WTC11 (cell line): ENCODE measurements at regions not wholly inside any gene's neighbourhood (a gene's known extent, or its start where the extent isn't known, plus 50 kb on each side); places are given as distances from the start of the nearest gene placed in this dataset.

Experiments used
- ATAC-seq: fragments of 200-7000 bp; cut with Tn5 transposase; 2 replicates; pipeline ENCODE4 v1.10.0; 2021; ENCODE audit warnings: mild to moderate bottlenecking, moderate library complexity
- CTCF ChIA-PET: fragments of 300-600 bp; sonication (Branson Sonifier 250); formaldehyde crosslinking; loops from one replicate; lab custom pipeline; 2021; ENCODE audit warnings: antibody characterized with exemption; lab: Charles Lee
- POLR2A ChIA-PET: fragments of 350-600 bp; sonication (Branson Sonifier 250); formaldehyde crosslinking; loops from one replicate; lab custom pipeline; 2021; ENCODE audit warnings: antibody characterized with exemption; lab: Charles Lee
- DNase-seq: peaks from one replicate; pipeline ENCODE4 v3.0.0; 2021; ENCODE audit warnings: low spot score
- H3K27ac Mint-ChIP-seq: 2 replicates; pipeline ENCODE4 v1.8.0; 2021; ENCODE audit warnings: mixed read lengths
- H3K27me3 Mint-ChIP-seq: 2 replicates; pipeline ENCODE4 v1.8.0; 2021; ENCODE audit warnings: low read depth, mild to moderate bottlenecking, moderate library complexity, mixed read lengths
- H3K36me3 Mint-ChIP-seq: 2 replicates; pipeline ENCODE4 v1.8.0; 2021; ENCODE audit warnings: mixed read lengths
- H3K4me1 Mint-ChIP-seq: 2 replicates; pipeline ENCODE4 v1.8.0; 2022; ENCODE audit warnings: mixed read lengths
- H3K4me3 Mint-ChIP-seq: 2 replicates; pipeline ENCODE4 v1.8.0; 2021; ENCODE audit warnings: mild to moderate bottlenecking, moderate library complexity, mixed read lengths
- H3K9me3 Mint-ChIP-seq: 2 replicates; pipeline ENCODE4 v1.8.0; 2021; ENCODE audit warnings: mixed read lengths
- ESRRA ChIP-seq: sonication (generic); formaldehyde crosslinking; IDR thresholded peaks from 2 replicates; pipeline ENCODE4 v1.8.1; 2022; ENCODE audit warnings: mild to moderate bottlenecking, missing genetic modification reagents, borderline replicate concordance
- GRHL2 ChIP-seq: fragments of 250-450 bp; sonication (Bioruptor Pico); IDR thresholded peaks from 2 replicates; pipeline ENCODE4 v1.8.0; 2022; ENCODE audit warnings: mild to moderate bottlenecking, moderate library complexity; ENCODE audit not compliant: insufficient replicate concordance, severe bottlenecking
- IRF1 ChIP-seq: sonication (generic); formaldehyde crosslinking; IDR thresholded peaks from 2 replicates; pipeline ENCODE4 v1.8.0; 2023; ENCODE audit warnings: missing genetic modification reagents
- IRF2 ChIP-seq: sonication (generic); formaldehyde crosslinking; IDR thresholded peaks from 2 replicates; pipeline ENCODE4 v1.8.0; 2022; ENCODE audit warnings: low read depth, missing genetic modification reagents, borderline replicate concordance
- JUN ChIP-seq: sonication (generic); formaldehyde crosslinking; IDR thresholded peaks from 2 replicates; pipeline ENCODE4 v1.8.0; 2023; ENCODE audit warnings: mild to moderate bottlenecking, missing genetic modification reagents
- ZNF281 ChIP-seq: sonication (generic); formaldehyde crosslinking; IDR thresholded peaks from 2 replicates; pipeline ENCODE4 v1.8.0; 2023; ENCODE audit warnings: mild to moderate bottlenecking, missing genetic modification reagents
- TF ChIP-seq, protein P1 (sequence below): fragments of 250-450 bp; sonication (Bioruptor Pico); IDR thresholded peaks from 2 replicates; pipeline ENCODE4 v1.9.0; 2021; ENCODE audit warnings: mild to moderate bottlenecking
- TF ChIP-seq, protein P2 (sequence below): sonication (generic); formaldehyde crosslinking; IDR thresholded peaks from 2 replicates; pipeline ENCODE4 v1.8.0; 2022; ENCODE audit warnings: mild to moderate bottlenecking, missing genetic modification reagents
- TF ChIP-seq, protein P3 (sequence below): fragments of 250-450 bp; sonication (Bioruptor Pico); conservative IDR thresholded peaks from 2 replicates; pipeline ENCODE4 v1.9.0; 2021; ENCODE audit warnings: mild to moderate bottlenecking
- TF ChIP-seq, protein P4 (sequence below): sonication (generic); formaldehyde crosslinking; IDR thresholded peaks from 2 replicates; pipeline ENCODE4 v1.8.0; 2023; ENCODE audit warnings: missing genetic modification reagents, mild to moderate bottlenecking, borderline replicate concordance
- TF ChIP-seq, protein P5 (sequence below): fragments of 250-450 bp; sonication (Bioruptor Pico); IDR thresholded peaks from 2 replicates; pipeline ENCODE4 v2.1.2; 2022; ENCODE audit warnings: mild to moderate bottlenecking, moderate library complexity
- TF ChIP-seq, protein P6 (sequence below): sonication (generic); formaldehyde crosslinking; IDR thresholded peaks from 2 replicates; pipeline ENCODE4 v1.8.0; 2022; ENCODE audit warnings: mild to moderate bottlenecking, missing genetic modification reagents

DNA sequence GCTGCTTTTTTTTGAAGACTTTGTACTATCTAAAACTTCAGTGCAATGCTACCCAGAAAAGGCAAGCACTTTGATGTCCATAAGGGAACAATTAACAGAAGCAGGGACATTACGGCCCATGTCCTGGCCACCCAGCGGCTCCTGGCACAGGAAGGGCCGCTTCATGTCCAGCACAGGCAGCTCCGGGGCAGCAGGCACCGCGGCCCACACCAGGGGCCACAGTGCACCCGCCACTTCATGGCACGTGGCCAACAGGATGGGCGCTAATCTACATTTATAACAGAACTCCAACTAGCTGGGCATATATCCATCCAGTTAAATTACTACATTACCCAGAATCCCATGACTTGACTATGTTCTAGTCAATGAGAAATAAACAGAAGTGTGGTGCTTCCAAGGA is 198.2 kb upstream of the ID4 start (continued):
- TF ChIP-seq ZNF281 (CRISPR knock-in tag): no peak
- TF ChIP-seq, protein P1, sequence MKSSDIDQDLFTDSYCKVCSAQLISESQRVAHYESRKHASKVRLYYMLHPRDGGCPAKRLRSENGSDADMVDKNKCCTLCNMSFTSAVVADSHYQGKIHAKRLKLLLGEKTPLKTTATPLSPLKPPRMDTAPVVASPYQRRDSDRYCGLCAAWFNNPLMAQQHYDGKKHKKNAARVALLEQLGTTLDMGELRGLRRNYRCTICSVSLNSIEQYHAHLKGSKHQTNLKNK: no peak
- TF ChIP-seq, protein P2, sequence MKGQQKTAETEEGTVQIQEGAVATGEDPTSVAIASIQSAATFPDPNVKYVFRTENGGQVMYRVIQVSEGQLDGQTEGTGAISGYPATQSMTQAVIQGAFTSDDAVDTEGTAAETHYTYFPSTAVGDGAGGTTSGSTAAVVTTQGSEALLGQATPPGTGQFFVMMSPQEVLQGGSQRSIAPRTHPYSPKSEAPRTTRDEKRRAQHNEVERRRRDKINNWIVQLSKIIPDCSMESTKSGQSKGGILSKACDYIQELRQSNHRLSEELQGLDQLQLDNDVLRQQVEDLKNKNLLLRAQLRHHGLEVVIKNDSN (CRISPR knock-in tag): no peak
- TF ChIP-seq, protein P3, sequence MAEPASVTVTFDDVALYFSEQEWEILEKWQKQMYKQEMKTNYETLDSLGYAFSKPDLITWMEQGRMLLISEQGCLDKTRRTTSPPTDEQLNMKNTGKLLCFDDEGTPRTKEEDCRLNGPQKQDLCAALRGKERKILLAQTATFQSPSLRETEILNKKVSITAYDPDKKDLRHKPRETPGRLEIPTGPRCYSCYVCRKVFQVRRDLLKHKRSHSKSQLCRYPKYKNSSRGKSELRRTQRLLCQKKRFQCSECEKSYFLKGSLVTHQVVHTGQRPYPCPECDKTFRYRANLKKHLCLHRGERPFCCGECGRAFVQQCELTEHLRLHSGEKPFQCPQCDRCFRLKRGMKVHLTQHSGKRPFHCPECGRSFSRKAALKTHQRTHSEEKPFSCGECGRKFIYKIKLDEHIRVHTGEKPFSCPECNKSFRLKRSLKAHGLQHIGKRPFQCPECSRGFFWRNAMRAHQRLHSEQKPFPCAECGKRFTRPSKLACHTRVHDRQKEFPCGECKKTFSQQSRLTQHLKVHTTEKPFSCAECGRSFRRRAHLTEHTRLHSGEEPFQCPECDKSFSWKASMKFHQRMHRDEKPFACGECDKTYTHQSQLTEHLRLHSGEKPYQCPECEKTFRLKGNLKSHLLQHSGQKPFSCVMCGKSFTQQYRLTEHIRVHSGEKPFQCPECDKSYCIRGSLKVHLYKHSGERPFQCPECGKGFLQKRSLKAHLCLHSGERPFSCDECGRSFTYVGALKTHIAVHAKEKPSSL: no peak
- no peak for TF ChIP-seq GRHL2
- no peak for TF ChIP-seq JUN (CRISPR knock-in tag)
- TF ChIP-seq, protein P4, sequence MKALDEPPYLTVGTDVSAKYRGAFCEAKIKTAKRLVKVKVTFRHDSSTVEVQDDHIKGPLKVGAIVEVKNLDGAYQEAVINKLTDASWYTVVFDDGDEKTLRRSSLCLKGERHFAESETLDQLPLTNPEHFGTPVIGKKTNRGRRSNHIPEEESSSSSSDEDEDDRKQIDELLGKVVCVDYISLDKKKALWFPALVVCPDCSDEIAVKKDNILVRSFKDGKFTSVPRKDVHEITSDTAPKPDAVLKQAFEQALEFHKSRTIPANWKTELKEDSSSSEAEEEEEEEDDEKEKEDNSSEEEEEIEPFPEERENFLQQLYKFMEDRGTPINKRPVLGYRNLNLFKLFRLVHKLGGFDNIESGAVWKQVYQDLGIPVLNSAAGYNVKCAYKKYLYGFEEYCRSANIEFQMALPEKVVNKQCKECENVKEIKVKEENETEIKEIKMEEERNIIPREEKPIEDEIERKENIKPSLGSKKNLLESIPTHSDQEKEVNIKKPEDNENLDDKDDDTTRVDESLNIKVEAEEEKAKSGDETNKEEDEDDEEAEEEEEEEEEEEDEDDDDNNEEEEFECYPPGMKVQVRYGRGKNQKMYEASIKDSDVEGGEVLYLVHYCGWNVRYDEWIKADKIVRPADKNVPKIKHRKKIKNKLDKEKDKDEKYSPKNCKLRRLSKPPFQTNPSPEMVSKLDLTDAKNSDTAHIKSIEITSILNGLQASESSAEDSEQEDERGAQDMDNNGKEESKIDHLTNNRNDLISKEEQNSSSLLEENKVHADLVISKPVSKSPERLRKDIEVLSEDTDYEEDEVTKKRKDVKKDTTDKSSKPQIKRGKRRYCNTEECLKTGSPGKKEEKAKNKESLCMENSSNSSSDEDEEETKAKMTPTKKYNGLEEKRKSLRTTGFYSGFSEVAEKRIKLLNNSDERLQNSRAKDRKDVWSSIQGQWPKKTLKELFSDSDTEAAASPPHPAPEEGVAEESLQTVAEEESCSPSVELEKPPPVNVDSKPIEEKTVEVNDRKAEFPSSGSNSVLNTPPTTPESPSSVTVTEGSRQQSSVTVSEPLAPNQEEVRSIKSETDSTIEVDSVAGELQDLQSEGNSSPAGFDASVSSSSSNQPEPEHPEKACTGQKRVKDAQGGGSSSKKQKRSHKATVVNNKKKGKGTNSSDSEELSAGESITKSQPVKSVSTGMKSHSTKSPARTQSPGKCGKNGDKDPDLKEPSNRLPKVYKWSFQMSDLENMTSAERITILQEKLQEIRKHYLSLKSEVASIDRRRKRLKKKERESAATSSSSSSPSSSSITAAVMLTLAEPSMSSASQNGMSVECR: no peak
- no peak for TF ChIP-seq IRF1
- TF ChIP-seq, protein P5, sequence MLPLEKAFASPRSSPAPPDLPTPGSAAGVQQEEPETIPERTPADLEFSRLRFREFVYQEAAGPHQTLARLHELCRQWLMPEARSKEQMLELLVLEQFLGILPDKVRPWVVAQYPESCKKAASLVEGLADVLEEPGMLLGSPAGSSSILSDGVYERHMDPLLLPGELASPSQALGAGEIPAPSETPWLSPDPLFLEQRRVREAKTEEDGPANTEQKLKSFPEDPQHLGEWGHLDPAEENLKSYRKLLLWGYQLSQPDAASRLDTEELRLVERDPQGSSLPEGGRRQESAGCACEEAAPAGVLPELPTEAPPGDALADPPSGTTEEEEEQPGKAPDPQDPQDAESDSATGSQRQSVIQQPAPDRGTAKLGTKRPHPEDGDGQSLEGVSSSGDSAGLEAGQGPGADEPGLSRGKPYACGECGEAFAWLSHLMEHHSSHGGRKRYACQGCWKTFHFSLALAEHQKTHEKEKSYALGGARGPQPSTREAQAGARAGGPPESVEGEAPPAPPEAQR (CRISPR knock-in tag): no peak
- no peak for TF ChIP-seq ESRRA (CRISPR knock-in tag)
- no peak for TF ChIP-seq IRF2 (CRISPR knock-in tag)
- TF ChIP-seq, all 79 proteins: peak for 0

- no peaks in the 10 kb centered on the region for H3K27me3 Mint-ChIP-seq
- no peak for ATAC-seq
- H3K27ac Mint-ChIP-seq: no peak overlapping the region
- CTCF ChIA-PET: interaction anchor here (0.9 kb wide), 1 partner anchor 30 kb away, joined by 3 read pairs; no protein-coding TSS in a partner anchor
- DNase-seq: no peak
- TF ChIP-seq, protein P6, sequence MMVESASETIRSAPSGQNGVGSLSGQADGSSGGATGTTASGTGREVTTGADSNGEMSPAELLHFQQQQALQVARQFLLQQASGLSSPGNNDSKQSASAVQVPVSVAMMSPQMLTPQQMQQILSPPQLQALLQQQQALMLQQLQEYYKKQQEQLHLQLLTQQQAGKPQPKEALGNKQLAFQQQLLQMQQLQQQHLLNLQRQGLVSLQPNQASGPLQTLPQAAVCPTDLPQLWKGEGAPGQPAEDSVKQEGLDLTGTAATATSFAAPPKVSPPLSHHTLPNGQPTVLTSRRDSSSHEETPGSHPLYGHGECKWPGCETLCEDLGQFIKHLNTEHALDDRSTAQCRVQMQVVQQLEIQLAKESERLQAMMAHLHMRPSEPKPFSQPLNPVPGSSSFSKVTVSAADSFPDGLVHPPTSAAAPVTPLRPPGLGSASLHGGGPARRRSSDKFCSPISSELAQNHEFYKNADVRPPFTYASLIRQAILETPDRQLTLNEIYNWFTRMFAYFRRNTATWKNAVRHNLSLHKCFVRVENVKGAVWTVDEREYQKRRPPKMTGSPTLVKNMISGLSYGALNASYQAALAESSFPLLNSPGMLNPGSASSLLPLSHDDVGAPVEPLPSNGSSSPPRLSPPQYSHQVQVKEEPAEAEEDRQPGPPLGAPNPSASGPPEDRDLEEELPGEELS: no peak
- no peak for TF ChIP-seq ESRRA (CRISPR knock-in tag)
- H3K4me3 Mint-ChIP-seq: no peak overlapping the region
- POLR2A ChIA-PET: no interaction called here
- peaks cover 12% of the 10 kb centered on the region for H3K9me3 Mint-ChIP-seq
- H3K4me1 Mint-ChIP-seq: no peaks in the 10 kb centered on the region
- H3K36me3 Mint-ChIP-seq: no peaks in the 10 kb centered on the region
These were observed 193.9 kb upstream of the ID4 start for GRCh38 chr6:19643287-19643686.
